HL-60 (cell line): ENCODE measurements at regions not wholly inside any gene's neighbourhood (a gene's known extent, or its start where the extent isn't known, plus 50 kb on each side); places are given as distances from the start of the nearest gene placed in this dataset.

Source experiments
- DNase-seq, 2 experiments: peaks; one replicate each; pipeline ENCODE4 v3.0.0-alpha.2; 2010 to 2020; ENCODE audit warnings: low read depth in 1 of 2, low spot score in 1 of 2
- H3K27ac ChIP-seq: fragments of 250-450 bp; sonication (Bioruptor Pico); replicated peaks from 2 replicates; pipeline ENCODE4 v1.5.1; 2020; ENCODE audit warnings: mild to moderate bottlenecking, moderate library complexity
- H3K27me3 ChIP-seq: fragments of 250-450 bp; sonication (Bioruptor Pico); 2 replicates; pipeline ENCODE4 v1.5.1; 2021; ENCODE audit warnings: mild to moderate bottlenecking, moderate library complexity; ENCODE audit not compliant: insufficient read depth, poor library complexity, severe bottlenecking
- H3K4me3 ChIP-seq: replicated peaks from 2 replicates; pipeline ENCODE4 v1.5.1; 2011; ENCODE audit warnings: mild to moderate bottlenecking, control low read depth, low read length; ENCODE audit not compliant: insufficient read depth
- CTCF ChIP-seq: IDR thresholded peaks from one replicate; pipeline ENCODE4 v1.5.1; 2011; ENCODE audit warnings: low read length, control low read depth, inconsistent platforms; ENCODE audit not compliant: insufficient read depth
- GABPA ChIP-seq: IDR thresholded peaks from 2 replicates; pipeline ENCODE4 v1.6.1; 2012; ENCODE audit warnings: low read depth
- POLR2AphosphoS5 ChIP-seq: IDR thresholded peaks from 2 replicates; pipeline ENCODE4 v1.6.1; 2012; ENCODE audit warnings: low read depth
- SPI1 ChIP-seq: IDR thresholded peaks from 2 replicates; pipeline ENCODE4 v1.6.1; 2012; ENCODE audit warnings: low read depth, mild to moderate bottlenecking, borderline replicate concordance
- TF ChIP-seq, protein P1 (sequence below): IDR thresholded peaks from 2 replicates; pipeline ENCODE4 v1.6.1; 2012; ENCODE audit warnings: low read depth; ENCODE audit not compliant: insufficient replicate concordance

DNA sequence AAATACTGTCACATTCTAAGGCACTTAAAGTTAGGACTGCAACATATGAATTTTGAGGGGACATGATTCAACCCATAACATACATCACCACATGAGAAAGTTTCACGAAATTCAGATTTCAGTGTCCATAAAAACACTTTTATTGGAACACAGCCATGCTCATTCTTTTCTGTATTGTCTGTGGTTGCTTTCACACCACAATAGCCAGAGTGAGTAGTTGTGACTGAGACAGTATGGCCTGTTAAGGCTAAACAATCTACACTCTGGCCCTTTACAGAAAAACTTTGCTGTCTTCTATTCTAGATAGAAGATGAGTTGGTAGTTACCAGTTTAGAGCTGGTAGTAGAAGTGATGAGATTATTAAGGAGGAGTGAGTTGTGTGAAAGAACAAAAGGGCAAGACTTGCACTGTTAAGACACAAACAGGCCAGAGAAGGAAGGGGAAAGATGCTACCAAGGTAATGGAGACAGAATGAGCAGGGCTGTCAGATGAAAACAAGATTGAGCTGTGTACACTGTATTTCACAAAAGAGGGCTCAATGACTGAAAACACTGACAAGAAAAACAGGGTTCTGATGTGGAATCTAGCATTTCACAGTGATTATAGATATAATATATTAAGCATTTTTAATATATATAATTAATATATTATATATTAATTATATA is 108.6 kb downstream of the PPP1R3A start:
- TF ChIP-seq SPI1 (no peak), GABPA (no peak), POLR2AphosphoS5 (no peak), CTCF (no peak)
- TF ChIP-seq, protein P1, sequence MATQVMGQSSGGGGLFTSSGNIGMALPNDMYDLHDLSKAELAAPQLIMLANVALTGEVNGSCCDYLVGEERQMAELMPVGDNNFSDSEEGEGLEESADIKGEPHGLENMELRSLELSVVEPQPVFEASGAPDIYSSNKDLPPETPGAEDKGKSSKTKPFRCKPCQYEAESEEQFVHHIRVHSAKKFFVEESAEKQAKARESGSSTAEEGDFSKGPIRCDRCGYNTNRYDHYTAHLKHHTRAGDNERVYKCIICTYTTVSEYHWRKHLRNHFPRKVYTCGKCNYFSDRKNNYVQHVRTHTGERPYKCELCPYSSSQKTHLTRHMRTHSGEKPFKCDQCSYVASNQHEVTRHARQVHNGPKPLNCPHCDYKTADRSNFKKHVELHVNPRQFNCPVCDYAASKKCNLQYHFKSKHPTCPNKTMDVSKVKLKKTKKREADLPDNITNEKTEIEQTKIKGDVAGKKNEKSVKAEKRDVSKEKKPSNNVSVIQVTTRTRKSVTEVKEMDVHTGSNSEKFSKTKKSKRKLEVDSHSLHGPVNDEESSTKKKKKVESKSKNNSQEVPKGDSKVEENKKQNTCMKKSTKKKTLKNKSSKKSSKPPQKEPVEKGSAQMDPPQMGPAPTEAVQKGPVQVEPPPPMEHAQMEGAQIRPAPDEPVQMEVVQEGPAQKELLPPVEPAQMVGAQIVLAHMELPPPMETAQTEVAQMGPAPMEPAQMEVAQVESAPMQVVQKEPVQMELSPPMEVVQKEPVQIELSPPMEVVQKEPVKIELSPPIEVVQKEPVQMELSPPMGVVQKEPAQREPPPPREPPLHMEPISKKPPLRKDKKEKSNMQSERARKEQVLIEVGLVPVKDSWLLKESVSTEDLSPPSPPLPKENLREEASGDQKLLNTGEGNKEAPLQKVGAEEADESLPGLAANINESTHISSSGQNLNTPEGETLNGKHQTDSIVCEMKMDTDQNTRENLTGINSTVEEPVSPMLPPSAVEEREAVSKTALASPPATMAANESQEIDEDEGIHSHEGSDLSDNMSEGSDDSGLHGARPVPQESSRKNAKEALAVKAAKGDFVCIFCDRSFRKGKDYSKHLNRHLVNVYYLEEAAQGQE, result no peak
- no peak overlapping the region for H3K27ac ChIP-seq
- no peak overlapping the region for H3K4me3 ChIP-seq
- DNase-seq, result no peak
- H3K27me3 ChIP-seq, result no peaks in the 10 kb centered on the region

DNA sequence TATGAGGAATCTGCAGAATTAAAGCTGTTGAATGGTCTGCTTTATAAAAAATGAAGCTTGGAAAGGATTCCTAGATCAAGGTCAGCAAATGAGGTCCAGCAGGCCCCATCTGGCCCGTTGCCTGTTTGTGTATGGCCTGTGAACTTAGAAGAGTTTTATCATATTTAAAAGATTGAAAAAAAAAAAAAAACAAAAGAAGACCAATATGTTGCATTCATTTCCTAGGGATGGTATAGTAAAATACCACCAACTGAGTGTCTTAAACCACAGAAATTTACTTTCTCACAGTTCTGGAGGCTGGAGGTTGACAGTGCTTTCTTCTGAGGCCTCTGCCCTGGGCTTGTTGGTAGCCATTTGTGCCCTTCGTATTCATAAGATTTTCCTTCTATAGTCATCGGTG is 109.2 kb downstream of the PPP1R3A start:
- Histone ChIP-seq H3K27me3 (no peaks in the 10 kb centered on the region), H3K4me3 (no peak overlapping the region), H3K27ac (no peak overlapping the region)
- TF ChIP-seq, protein P1, result no peak
- TF ChIP-seq POLR2AphosphoS5 (no peak), CTCF (no peak), SPI1 (no peak), GABPA (no peak)
- DNase-seq, result no peak

- DNase-seq, result no peak
- TF ChIP-seq SPI1 (no peak), CTCF (no peak), GABPA (no peak), POLR2AphosphoS5 (no peak)
- TF ChIP-seq, protein P1, result no peak
- Histone ChIP-seq H3K27me3 (no peaks in the 10 kb centered on the region), H3K4me3 (no peak overlapping the region), H3K27ac (no peak overlapping the region)
Observed at GRCh38 chr7:113806633-113807327, 112.0 kb downstream of the PPP1R3A start.
